Activated CD8-positive, alpha-beta memory T cell treated with anti-CD3 and anti-CD28 coated beads, Interleukin-2, amount 50 U/mL, for 48 hours (primary cell): ENCODE measurements at regions not wholly inside any gene's neighbourhood (a gene's known extent, or its start where the extent isn't known, plus 50 kb on each side); places are given as distances from the start of the nearest gene placed in this dataset.

Source experiments
- DNase-seq: peaks from one replicate; pipeline ENCODE4 v3.0.0-alpha.2; 2020

- DNase-seq, result no peak
Observed at GRCh38 chr4:59936566-59936965, 1263.6 kb upstream of the ADGRL3 start.

GRCh38 chr4:59938166-59938565 is 1262.0 kb upstream of the ADGRL3 start:
- no peak for DNase-seq

GRCh38 chr4:59945277-59945676 is 1254.8 kb upstream of the ADGRL3 start:
- no peak for DNase-seq

GRCh38 chr4:59945716-59946115 is 1254.4 kb upstream of the ADGRL3 start:
- no peak for DNase-seq

- DNase-seq, result no peak
Observed at GRCh38 chr4:59956366-59956765, 1243.8 kb upstream of the ADGRL3 start.

GRCh38 chr4:59960143-59960542 is 1240.0 kb upstream of the ADGRL3 start:
- no peak for DNase-seq

- no peak for DNase-seq
Observed at GRCh38 chr4:59966758-59967157, 1233.4 kb upstream of the ADGRL3 start.

GRCh38 chr4:59968796-59969195 is 1231.3 kb upstream of the ADGRL3 start:
- no peak for DNase-seq

GRCh38 chr4:59969909-59970308 is 1230.2 kb upstream of the ADGRL3 start:
- no peak for DNase-seq

GRCh38 chr4:59971952-59972351 is 1228.2 kb upstream of the ADGRL3 start:
- no peak for DNase-seq

GRCh38 chr4:59973492-59973891 is 1226.6 kb upstream of the ADGRL3 start:
- no peak for DNase-seq

GRCh38 chr4:59979061-59979460 is 1221.1 kb upstream of the ADGRL3 start:
- DNase-seq, result no peak

GRCh38 chr4:59983852-59984251 is 1216.3 kb upstream of the ADGRL3 start:
- no peak for DNase-seq

GRCh38 chr4:59987289-59987688 is 1212.8 kb upstream of the ADGRL3 start:
- no peak for DNase-seq

- no peak for DNase-seq
Observed at GRCh38 chr4:59994118-59994517, 1206.0 kb upstream of the ADGRL3 start.

GRCh38 chr4:60002603-60003337 is 1197.4 kb upstream of the ADGRL3 start:
- DNase-seq, result no peak

- no peak for DNase-seq
Observed at GRCh38 chr4:60013464-60014184, 1186.5 kb upstream of the ADGRL3 start.

- no peak for DNase-seq
Observed at GRCh38 chr4:60016971-60017370, 1183.2 kb upstream of the ADGRL3 start.

- DNase-seq, result no peak
Observed at GRCh38 chr4:60019180-60019579, 1180.9 kb upstream of the ADGRL3 start.

- DNase-seq, result no peak
Observed at GRCh38 chr4:60019946-60020345, 1180.2 kb upstream of the ADGRL3 start.

- DNase-seq, result no peak
Observed at GRCh38 chr4:60020389-60020788, 1179.7 kb upstream of the ADGRL3 start.

- no peak for DNase-seq
Observed at GRCh38 chr4:60033826-60034225, 1166.3 kb upstream of the ADGRL3 start.

- DNase-seq, result no peak
Observed at GRCh38 chr4:60034361-60034760, 1165.8 kb upstream of the ADGRL3 start.

GRCh38 chr4:60039908-60040307 is 1160.2 kb upstream of the ADGRL3 start:
- DNase-seq, result no peak

- no peak for DNase-seq
Observed at GRCh38 chr4:60042231-60042652, 1157.9 kb upstream of the ADGRL3 start.
